ENCODE measurements at regions not wholly inside any gene's neighbourhood (a gene's known extent, or its start where the extent isn't known, plus 50 kb on each side); places are given as distances from the start of the nearest gene placed in this dataset.
"Not testable (repeated sequence)": the region's sequence is repeated elsewhere in the genome, so short reads cannot be mapped to it uniquely, and the experiment has no call there.

- DNase-seq (ENCODE audit: low spot score), result no peak
- no peak overlapping the region for H3K27ac Mint-ChIP-seq
- H3K4me3 Mint-ChIP-seq, result no peak overlapping the region
- peaks cover 5% of the 10 kb centered on the region for H3K4me1 Mint-ChIP-seq
- peaks cover 2% of the 10 kb centered on the region for H3K9me3 Mint-ChIP-seq
- no peaks in the 10 kb centered on the region for H3K36me3 Mint-ChIP-seq
- no peaks in the 10 kb centered on the region for H3K27me3 Mint-ChIP-seq (ENCODE audit: low read depth)
- ATAC-seq, result no peak
- ChIA-PET CTCF (no interaction called here), POLR2A (no interaction called here)
- TF ChIP-seq, protein P1, sequence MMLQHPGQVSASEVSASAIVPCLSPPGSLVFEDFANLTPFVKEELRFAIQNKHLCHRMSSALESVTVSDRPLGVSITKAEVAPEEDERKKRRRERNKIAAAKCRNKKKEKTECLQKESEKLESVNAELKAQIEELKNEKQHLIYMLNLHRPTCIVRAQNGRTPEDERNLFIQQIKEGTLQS (CRISPR knock-in tag; conservative IDR thresholded peaks at IDR 0.05), result no peak
- no peak for TF ChIP-seq AFF4 (CRISPR knock-in tag; IDR thresholded peaks at IDR 0.05; ENCODE audit: borderline replicate concordance)
- TF ChIP-seq CREB1 (CRISPR knock-in tag; IDR thresholded peaks at IDR 0.05), result no peak
Measured at GRCh38 chr5:165031371-165031770, 1526.0 kb downstream of the MAT2B start.

DNA sequence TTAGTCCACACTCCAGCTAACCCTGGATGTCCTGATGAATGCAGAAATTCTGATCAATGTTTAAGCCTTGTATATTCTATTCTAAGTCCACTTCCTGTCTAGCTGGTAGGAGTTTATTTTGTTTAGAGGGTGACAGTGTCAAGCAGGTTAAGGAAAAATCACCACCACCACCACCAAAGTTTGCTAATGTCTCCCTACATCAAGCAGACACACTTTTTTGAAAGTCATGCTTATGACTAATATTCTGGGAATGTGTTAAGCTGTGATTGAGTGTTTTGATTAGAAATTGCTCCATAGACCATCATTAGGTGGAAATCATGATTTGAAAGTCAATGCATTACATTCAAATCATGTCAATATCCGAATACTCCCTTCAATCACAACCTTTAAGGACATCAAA, 1530.1 kb downstream of the MAT2B start:
- peaks cover 4% of the 10 kb centered on the region; the same call in 1 of the 2 replicates for H3K36me3 Mint-ChIP-seq
- TF ChIP-seq NFYB (CRISPR knock-in tag; conservative IDR thresholded peaks at IDR 0.05; ENCODE audit: low read depth) (no peak), RELA (CRISPR knock-in tag; IDR thresholded peaks at IDR 0.05; ENCODE audit: borderline replicate concordance) (no peak), ZNF232 (CRISPR knock-in tag; IDR thresholded peaks at IDR 0.05) (no peak), TEAD1 (CRISPR knock-in tag; IDR thresholded peaks at IDR 0.05) (no peak)
- ATAC-seq, result no peak
- H3K4me3 Mint-ChIP-seq, result no peak overlapping the region
- no peak for DNase-seq (ENCODE audit: low spot score)
- peaks cover 6% of the 10 kb centered on the region; the same call in 1 of the 2 replicates for H3K9me3 Mint-ChIP-seq
- H3K27ac Mint-ChIP-seq, result no peak overlapping the region
- POLR2A ChIA-PET, result no interaction called here
- CTCF ChIA-PET, result no interaction called here
- H3K27me3 Mint-ChIP-seq (ENCODE audit: low read depth), result no peaks in the 10 kb centered on the region
- H3K4me1 Mint-ChIP-seq, result peaks cover 11% of the 10 kb centered on the region

- H3K9me3 Mint-ChIP-seq, result peaks cover 19% of the 10 kb centered on the region
- DNase-seq (ENCODE audit: low spot score) (no peak), ATAC-seq (no peak)
- H3K27ac Mint-ChIP-seq, result no peak overlapping the region
- no peak overlapping the region for H3K4me3 Mint-ChIP-seq
- peaks cover 12% of the 10 kb centered on the region for H3K36me3 Mint-ChIP-seq
- peaks cover 11% of the 10 kb centered on the region for H3K4me1 Mint-ChIP-seq
- no peaks in the 10 kb centered on the region for H3K27me3 Mint-ChIP-seq (ENCODE audit: low read depth)
- POLR2A ChIA-PET, result interaction anchor here (0.7 kb wide), 1 partner anchor 481 kb away, joined by 5 read pairs; no protein-coding TSS in a partner anchor
- no peak for TF ChIP-seq RELA (CRISPR knock-in tag; IDR thresholded peaks at IDR 0.05; ENCODE audit: borderline replicate concordance)
- TF ChIP-seq ATF2 (CRISPR knock-in tag; IDR thresholded peaks at IDR 0.05; ENCODE audit: borderline replicate concordance, low read depth), result no peak
- TF ChIP-seq, protein P2, sequence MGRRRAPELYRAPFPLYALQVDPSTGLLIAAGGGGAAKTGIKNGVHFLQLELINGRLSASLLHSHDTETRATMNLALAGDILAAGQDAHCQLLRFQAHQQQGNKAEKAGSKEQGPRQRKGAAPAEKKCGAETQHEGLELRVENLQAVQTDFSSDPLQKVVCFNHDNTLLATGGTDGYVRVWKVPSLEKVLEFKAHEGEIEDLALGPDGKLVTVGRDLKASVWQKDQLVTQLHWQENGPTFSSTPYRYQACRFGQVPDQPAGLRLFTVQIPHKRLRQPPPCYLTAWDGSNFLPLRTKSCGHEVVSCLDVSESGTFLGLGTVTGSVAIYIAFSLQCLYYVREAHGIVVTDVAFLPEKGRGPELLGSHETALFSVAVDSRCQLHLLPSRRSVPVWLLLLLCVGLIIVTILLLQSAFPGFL (CRISPR knock-in tag; IDR thresholded peaks at IDR 0.05; ENCODE audit: borderline replicate concordance), result no peak
- no peak for TF ChIP-seq ZNF263 (CRISPR knock-in tag; IDR thresholded peaks at IDR 0.05; ENCODE audit: low read depth)
- TF ChIP-seq ZNF423 (CRISPR knock-in tag; IDR thresholded peaks at IDR 0.05), result no peak
- no peak for TF ChIP-seq ELF4 (CRISPR knock-in tag; IDR thresholded peaks at IDR 0.05; ENCODE audit: low read depth)
- TF ChIP-seq ZNF281 (CRISPR knock-in tag; IDR thresholded peaks at IDR 0.05), result no peak
- no peak for TF ChIP-seq NFE2L1 (CRISPR knock-in tag; IDR thresholded peaks at IDR 0.05)
- TF ChIP-seq MYBL2 (CRISPR knock-in tag; IDR thresholded peaks at IDR 0.05), result no peak
- no peak for TF ChIP-seq ZNF317 (CRISPR knock-in tag; IDR thresholded peaks at IDR 0.05; ENCODE audit: borderline replicate concordance, low read depth)
- no peak for TF ChIP-seq GTF2I (CRISPR knock-in tag; conservative IDR thresholded peaks at IDR 0.05)
- no peak for TF ChIP-seq ZNF232 (CRISPR knock-in tag; IDR thresholded peaks at IDR 0.05)
- no peak for TF ChIP-seq ETV6 (CRISPR knock-in tag; IDR thresholded peaks at IDR 0.05)
- TF ChIP-seq, protein P3, sequence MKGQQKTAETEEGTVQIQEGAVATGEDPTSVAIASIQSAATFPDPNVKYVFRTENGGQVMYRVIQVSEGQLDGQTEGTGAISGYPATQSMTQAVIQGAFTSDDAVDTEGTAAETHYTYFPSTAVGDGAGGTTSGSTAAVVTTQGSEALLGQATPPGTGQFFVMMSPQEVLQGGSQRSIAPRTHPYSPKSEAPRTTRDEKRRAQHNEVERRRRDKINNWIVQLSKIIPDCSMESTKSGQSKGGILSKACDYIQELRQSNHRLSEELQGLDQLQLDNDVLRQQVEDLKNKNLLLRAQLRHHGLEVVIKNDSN (CRISPR knock-in tag; IDR thresholded peaks at IDR 0.05), result no peak
- no peak for TF ChIP-seq MXD4 (CRISPR knock-in tag; IDR thresholded peaks at IDR 0.05; ENCODE audit: borderline replicate concordance)
- CTCF ChIA-PET, result no interaction called here
Measured at GRCh38 chr5:165039748-165040147, 1534.3 kb downstream of the MAT2B start.

GRCh38 chr5:165045941-165046340, 1540.5 kb downstream of the MAT2B start:
- POLR2A ChIA-PET, result interaction anchor here (0.6 kb wide), 1 partner anchor 17 kb away, joined by 3 read pairs; no protein-coding TSS in a partner anchor
- CTCF ChIA-PET, result not testable (repeated sequence)

More at GRCh38 chr5:165045941-165046340, 1540.5 kb downstream of the MAT2B start:
- ATAC-seq; H3K27ac Mint-ChIP-seq; H3K4me3 Mint-ChIP-seq; H3K27me3 Mint-ChIP-seq (ENCODE audit: low read depth); H3K4me1 Mint-ChIP-seq: not testable (repeated sequence)
- H3K36me3 Mint-ChIP-seq, result peaks cover 20% of the 10 kb centered on the region
- peak; percentile 16 for DNase-seq (ENCODE audit: low spot score)
- H3K9me3 Mint-ChIP-seq, result peaks cover 32% of the 10 kb centered on the region
